Adrenal gland (tissue), 5 donors: ENCODE measurements at regions not wholly inside any gene's neighbourhood (a gene's known extent, or its start where the extent isn't known, plus 50 kb on each side); places are given as distances from the start of the nearest gene placed in this dataset.

Experiments used
- CTCF ChIP-seq, 6 experiments: fragments of 450-650 bp in 4 of 6; fragments of 200-600 bp in 2 of 6; sonication (generic) in 1 of 6; IDR thresholded peaks; 1 replicate in 5 of 6; 2 replicates in 1 of 6; pipeline versions ENCODE4 v1.5.1 to v1.8.0; 2016 to 2021; ENCODE audit warnings: antibody characterized with exemption in 6 of 6, mild to moderate bottlenecking in 2 of 6, moderate library complexity in 1 of 6
- POLR2A ChIP-seq, 2 donors: fragments of 450-650 bp; IDR thresholded peaks; one replicate each; pipeline ENCODE4 v1.6.1; 2017; ENCODE audit warnings: antibody characterized with exemption in 2 of 2, mild to moderate bottlenecking in 2 of 2, moderate library complexity in 1 of 2
- donor health status: DM: no; HTN: no; CAD: no.

- TF ChIP-seq CTCF (IDR thresholded peaks at IDR 0.05), result no peak
- TF ChIP-seq POLR2A (IDR thresholded peaks at IDR 0.05), result no peak
Measured at GRCh38 chr15:62834686-62835329, 207.7 kb upstream of the TPM1 start.
